ENCODE measurements at regions not wholly inside any gene's neighbourhood (a gene's known extent, or its start where the extent isn't known, plus 50 kb on each side); places are given as distances from the start of the nearest gene placed in this dataset.

DNA sequence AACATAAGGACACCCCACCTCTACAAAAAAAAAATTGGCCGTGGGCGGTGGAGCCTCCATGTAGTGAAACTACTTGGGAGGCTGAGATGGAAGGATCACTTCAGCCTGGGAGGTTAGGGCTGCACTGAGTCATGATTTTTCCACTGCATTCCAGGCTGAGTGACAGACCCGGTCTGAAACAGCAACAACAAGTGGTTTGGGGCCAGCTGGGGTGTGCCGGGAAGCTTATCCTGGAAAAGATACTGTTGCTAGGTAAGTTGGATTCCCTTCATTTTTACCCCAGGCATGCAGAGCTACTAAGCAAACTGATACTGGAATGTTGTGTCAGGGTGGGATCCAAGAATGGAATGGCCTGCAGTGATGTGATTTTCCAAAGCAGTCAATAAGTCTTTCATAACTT lies 57.0 kb downstream of the XAGE2 start:
- DNase-seq (ENCODE audit: low read depth in 1 of 2, low spot score in 1 of 2), result no peak
- in situ Hi-C loops (cut with HindIII; ENCODE audit: low pct_unique_long_range_greater_than_20kb, low sequenced_read_pairs), result no loop called here
- no peak for TF ChIP-seq JUND (IDR thresholded peaks at IDR 0.05; ENCODE audit: low read depth)

DNA sequence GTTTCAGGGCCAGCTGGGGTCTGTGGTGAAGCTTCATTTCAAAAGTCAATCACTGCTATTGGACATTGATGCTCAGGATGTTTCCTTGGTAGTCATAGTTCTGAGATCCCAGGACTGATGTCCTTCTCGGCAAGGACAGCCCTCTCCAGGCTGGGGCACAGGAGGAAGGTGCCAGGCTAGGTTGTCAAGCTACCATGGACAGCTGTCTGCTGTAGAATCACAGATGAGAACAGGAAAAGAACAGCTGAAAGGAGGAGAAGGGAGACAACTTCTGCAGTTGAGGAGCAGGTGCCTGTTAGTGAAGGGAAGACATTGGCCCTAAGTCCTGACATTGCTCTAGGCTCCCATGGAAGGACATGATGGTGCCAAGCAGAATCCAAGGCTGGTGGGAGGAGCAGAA lies 58.0 kb downstream of the XAGE2 start:
- in situ Hi-C loops (cut with HindIII; ENCODE audit: low pct_unique_long_range_greater_than_20kb, low sequenced_read_pairs), result no loop called here
- DNase-seq (ENCODE audit: low read depth in 1 of 2, low spot score in 1 of 2), result peak in 1 of 2 experiments; percentile 6
- no peak for TF ChIP-seq JUND (IDR thresholded peaks at IDR 0.05; ENCODE audit: low read depth)

DNA sequence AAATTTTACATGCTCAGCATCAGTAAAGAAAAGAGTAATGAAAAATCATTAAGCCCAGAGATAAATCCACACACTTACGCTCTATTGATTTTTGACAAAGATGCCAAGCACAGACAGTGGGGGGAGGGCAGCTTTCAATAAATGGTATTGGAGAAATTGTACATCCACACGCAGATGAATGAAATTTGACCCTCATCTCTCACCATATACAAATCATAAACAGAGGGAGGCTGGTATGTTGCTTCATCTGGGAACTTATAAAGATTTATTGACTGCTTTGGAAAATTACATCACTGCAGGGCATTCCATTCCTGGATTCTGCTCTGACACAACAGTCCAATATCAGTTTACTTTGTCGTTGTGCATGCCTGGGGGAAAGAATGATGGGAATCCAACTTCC lies 58.4 kb upstream of the XAGE1A start:
- in situ Hi-C loops (cut with HindIII; ENCODE audit: low pct_unique_long_range_greater_than_20kb, low sequenced_read_pairs), result no loop called here
- no peak for TF ChIP-seq JUND (IDR thresholded peaks at IDR 0.05; ENCODE audit: low read depth)
- DNase-seq (ENCODE audit: low read depth in 1 of 2, low spot score in 1 of 2), result no peak

Measured in T47D (cell line).